ENCODE measurements at regions not wholly inside any gene's neighbourhood (a gene's known extent, or its start where the extent isn't known, plus 50 kb on each side); places are given as distances from the start of the nearest gene placed in this dataset.

GRCh38 chr17:74055508-74056160, 147.8 kb upstream of the RPL38 start:
- no peak overlapping the region for H3K27ac ChIP-seq
- no peak for TF ChIP-seq CTCF (conservative IDR thresholded peaks at IDR 0.05)

GRCh38 chr17:74059479-74060240, 143.8 kb upstream of the RPL38 start:
- no peak overlapping the region for H3K27ac ChIP-seq
- TF ChIP-seq CTCF (conservative IDR thresholded peaks at IDR 0.05), result no peak

GRCh38 chr17:74061758-74062157, 141.7 kb upstream of the RPL38 start:
- no peak overlapping the region for H3K27ac ChIP-seq
- TF ChIP-seq CTCF (conservative IDR thresholded peaks at IDR 0.05), result no peak

- TF ChIP-seq CTCF (conservative IDR thresholded peaks at IDR 0.05), result peak; percentile 45
- no peak overlapping the region for H3K27ac ChIP-seq
Observed at GRCh38 chr17:74062234-74062633, 141.2 kb upstream of the RPL38 start.

- no peak for TF ChIP-seq CTCF (conservative IDR thresholded peaks at IDR 0.05)
- H3K27ac ChIP-seq, result no peak overlapping the region
Observed at GRCh38 chr17:74063439-74063838, 140.0 kb upstream of the RPL38 start.

- H3K27ac ChIP-seq, result no peak overlapping the region
- TF ChIP-seq CTCF (conservative IDR thresholded peaks at IDR 0.05), result no peak
Observed at GRCh38 chr17:74070374-74070773, 133.1 kb upstream of the RPL38 start.

- TF ChIP-seq CTCF (conservative IDR thresholded peaks at IDR 0.05), result no peak
- H3K27ac ChIP-seq, result no peak overlapping the region
Observed at GRCh38 chr17:74070998-74071679, 132.3 kb upstream of the RPL38 start.
